ENCODE measurements at regions not wholly inside any gene's neighbourhood (a gene's known extent, or its start where the extent isn't known, plus 50 kb on each side); places are given as distances from the start of the nearest gene placed in this dataset.

GRCh38 chr12:105843986-105844760 is 294.6 kb downstream of the NUAK1 start:
- Mint-ChIP-seq H3K9me3 (no peaks in the 10 kb centered on the region), H3K27ac (no peak overlapping the region), H3K27me3 (no peaks in the 10 kb centered on the region), H3K36me3 (ENCODE audit: low read depth) (no peaks in the 10 kb centered on the region), H3K4me3 (no peak overlapping the region), H3K4me1 (ENCODE audit: low read depth) (no peaks in the 10 kb centered on the region)

GRCh38 chr12:105846331-105846730 is 292.4 kb downstream of the NUAK1 start:
- Mint-ChIP-seq H3K27me3 (peaks cover 10% of the 10 kb centered on the region), H3K27ac (no peak overlapping the region), H3K4me3 (no peak overlapping the region), H3K36me3 (ENCODE audit: low read depth) (no peaks in the 10 kb centered on the region), H3K9me3 (no peaks in the 10 kb centered on the region), H3K4me1 (ENCODE audit: low read depth) (no peaks in the 10 kb centered on the region)

- H3K4me1 Mint-ChIP-seq (ENCODE audit: low read depth), result no peaks in the 10 kb centered on the region
- peaks cover 11% of the 10 kb centered on the region for H3K27me3 Mint-ChIP-seq
- no peaks in the 10 kb centered on the region for H3K9me3 Mint-ChIP-seq
- no peak overlapping the region for H3K27ac Mint-ChIP-seq
- H3K36me3 Mint-ChIP-seq (ENCODE audit: low read depth), result no peaks in the 10 kb centered on the region
- H3K4me3 Mint-ChIP-seq, result no peak overlapping the region
Measured at GRCh38 chr12:105847068-105847467, 291.7 kb downstream of the NUAK1 start.

- H3K4me3 Mint-ChIP-seq, result no peak overlapping the region
- H3K36me3 Mint-ChIP-seq (ENCODE audit: low read depth), result no peaks in the 10 kb centered on the region
- H3K9me3 Mint-ChIP-seq, result no peaks in the 10 kb centered on the region
- H3K27ac Mint-ChIP-seq, result no peak overlapping the region
- H3K27me3 Mint-ChIP-seq, result peaks cover 11% of the 10 kb centered on the region
- H3K4me1 Mint-ChIP-seq (ENCODE audit: low read depth), result no peaks in the 10 kb centered on the region
Measured at GRCh38 chr12:105848286-105848685, 290.5 kb downstream of the NUAK1 start.

GRCh38 chr12:105850103-105850968 is 288.4 kb downstream of the NUAK1 start:
- H3K4me1 Mint-ChIP-seq (ENCODE audit: low read depth), result no peaks in the 10 kb centered on the region
- H3K4me3 Mint-ChIP-seq, result no peak overlapping the region
- H3K27ac Mint-ChIP-seq, result no peak overlapping the region
- no peaks in the 10 kb centered on the region for H3K36me3 Mint-ChIP-seq (ENCODE audit: low read depth)
- peaks cover 11% of the 10 kb centered on the region for H3K27me3 Mint-ChIP-seq
- no peaks in the 10 kb centered on the region for H3K9me3 Mint-ChIP-seq

GRCh38 chr12:105852496-105852895 is 286.3 kb downstream of the NUAK1 start:
- peaks cover 14% of the 10 kb centered on the region for H3K27me3 Mint-ChIP-seq
- no peaks in the 10 kb centered on the region for H3K4me1 Mint-ChIP-seq (ENCODE audit: low read depth)
- no peaks in the 10 kb centered on the region for H3K9me3 Mint-ChIP-seq
- H3K36me3 Mint-ChIP-seq (ENCODE audit: low read depth), result no peaks in the 10 kb centered on the region
- no peak overlapping the region for H3K27ac Mint-ChIP-seq
- no peak overlapping the region for H3K4me3 Mint-ChIP-seq

GRCh38 chr12:105852951-105853350 is 285.8 kb downstream of the NUAK1 start:
- no peak overlapping the region for H3K4me3 Mint-ChIP-seq
- no peak overlapping the region for H3K27ac Mint-ChIP-seq
- H3K36me3 Mint-ChIP-seq (ENCODE audit: low read depth), result no peaks in the 10 kb centered on the region
- H3K4me1 Mint-ChIP-seq (ENCODE audit: low read depth), result no peaks in the 10 kb centered on the region
- peaks cover 14% of the 10 kb centered on the region for H3K27me3 Mint-ChIP-seq
- H3K9me3 Mint-ChIP-seq, result no peaks in the 10 kb centered on the region

GRCh38 chr12:105854071-105854470 is 284.7 kb downstream of the NUAK1 start:
- Mint-ChIP-seq H3K36me3 (ENCODE audit: low read depth) (no peaks in the 10 kb centered on the region), H3K9me3 (no peaks in the 10 kb centered on the region), H3K27me3 (peaks cover 14% of the 10 kb centered on the region), H3K4me1 (ENCODE audit: low read depth) (no peaks in the 10 kb centered on the region), H3K4me3 (no peak overlapping the region), H3K27ac (no peak overlapping the region)

GRCh38 chr12:105855361-105856047 is 283.2 kb downstream of the NUAK1 start:
- Mint-ChIP-seq H3K9me3 (peaks cover 1% of the 10 kb centered on the region), H3K36me3 (ENCODE audit: low read depth) (no peaks in the 10 kb centered on the region), H3K4me3 (no peak overlapping the region), H3K27me3 (peaks cover 13% of the 10 kb centered on the region), H3K27ac (no peak overlapping the region), H3K4me1 (ENCODE audit: low read depth) (no peaks in the 10 kb centered on the region)

- peaks cover 4% of the 10 kb centered on the region for H3K9me3 Mint-ChIP-seq
- peaks cover 7% of the 10 kb centered on the region for H3K27me3 Mint-ChIP-seq
- no peak overlapping the region for H3K27ac Mint-ChIP-seq
- H3K4me1 Mint-ChIP-seq (ENCODE audit: low read depth), result no peaks in the 10 kb centered on the region
- no peak overlapping the region for H3K4me3 Mint-ChIP-seq
- no peaks in the 10 kb centered on the region for H3K36me3 Mint-ChIP-seq (ENCODE audit: low read depth)
Measured at GRCh38 chr12:105856048-105856405, 282.7 kb downstream of the NUAK1 start.

- Mint-ChIP-seq H3K27me3 (peaks cover 4% of the 10 kb centered on the region), H3K27ac (no peak overlapping the region), H3K9me3 (peaks cover 11% of the 10 kb centered on the region), H3K4me3 (no peak overlapping the region), H3K36me3 (ENCODE audit: low read depth) (no peaks in the 10 kb centered on the region), H3K4me1 (ENCODE audit: low read depth) (no peaks in the 10 kb centered on the region)
Measured at GRCh38 chr12:105858981-105859710, 279.6 kb downstream of the NUAK1 start.

- Mint-ChIP-seq H3K4me3 (no peak overlapping the region), H3K27ac (no peak overlapping the region), H3K4me1 (ENCODE audit: low read depth) (no peaks in the 10 kb centered on the region), H3K36me3 (ENCODE audit: low read depth) (no peaks in the 10 kb centered on the region), H3K9me3 (peaks cover 11% of the 10 kb centered on the region), H3K27me3 (no peaks in the 10 kb centered on the region)
Measured at GRCh38 chr12:105860561-105861207, 278.1 kb downstream of the NUAK1 start.

- H3K9me3 Mint-ChIP-seq, result peaks cover 11% of the 10 kb centered on the region
- H3K27ac Mint-ChIP-seq, result no peak overlapping the region
- no peaks in the 10 kb centered on the region for H3K36me3 Mint-ChIP-seq (ENCODE audit: low read depth)
- H3K27me3 Mint-ChIP-seq, result no peaks in the 10 kb centered on the region
- no peaks in the 10 kb centered on the region for H3K4me1 Mint-ChIP-seq (ENCODE audit: low read depth)
- H3K4me3 Mint-ChIP-seq, result no peak overlapping the region
Measured at GRCh38 chr12:105861227-105861626, 277.5 kb downstream of the NUAK1 start.

- Mint-ChIP-seq H3K9me3 (peaks cover 11% of the 10 kb centered on the region), H3K4me3 (no peak overlapping the region), H3K4me1 (ENCODE audit: low read depth) (no peaks in the 10 kb centered on the region), H3K27me3 (no peaks in the 10 kb centered on the region), H3K36me3 (ENCODE audit: low read depth) (no peaks in the 10 kb centered on the region), H3K27ac (no peak overlapping the region)
Measured at GRCh38 chr12:105862163-105862821, 276.5 kb downstream of the NUAK1 start.
